ENCODE measurements at regions not wholly inside any gene's neighbourhood (a gene's known extent, or its start where the extent isn't known, plus 50 kb on each side); places are given as distances from the start of the nearest gene placed in this dataset.

DNA sequence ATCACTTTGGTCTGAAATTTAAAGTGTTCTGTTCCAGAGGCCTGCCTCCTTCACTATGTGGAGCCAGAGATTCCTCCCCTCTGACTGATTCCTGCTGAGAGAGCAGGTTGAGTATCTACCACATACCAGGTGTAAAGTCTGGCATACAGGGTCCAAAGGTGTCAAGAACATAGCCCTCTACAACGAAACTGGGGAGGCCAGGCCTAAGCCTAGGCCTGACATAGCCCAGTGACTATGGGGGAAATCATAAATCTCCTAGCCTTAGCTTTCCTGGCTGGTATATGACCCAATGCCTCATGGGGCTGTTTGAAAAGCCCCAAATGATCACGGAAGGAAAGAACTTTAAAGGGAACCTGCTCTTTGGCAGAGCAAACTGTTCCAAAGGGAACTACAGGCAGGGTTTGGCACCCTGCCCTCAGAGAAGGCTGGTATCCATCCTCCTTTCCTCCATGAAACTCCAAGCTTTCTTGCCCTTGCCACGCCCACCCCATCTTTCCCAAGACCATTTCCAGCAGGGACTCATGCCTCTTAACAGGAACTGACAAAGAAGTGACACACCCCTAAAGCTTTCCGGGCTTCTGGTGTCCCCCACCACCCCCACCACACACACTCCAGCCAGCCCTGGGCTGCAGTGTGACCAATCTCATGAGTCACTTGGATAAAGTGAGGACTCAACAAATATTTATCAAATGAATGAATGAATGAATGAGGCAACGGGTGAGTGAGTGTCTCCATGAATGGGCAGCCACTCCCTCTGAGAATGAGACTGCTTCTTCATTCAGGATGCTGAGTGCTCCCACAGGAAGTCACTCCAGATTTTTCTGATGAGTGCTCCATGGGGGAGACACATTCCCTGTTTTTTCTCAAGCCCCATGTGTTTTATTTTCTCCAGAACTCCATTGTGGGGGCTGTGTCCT is 93.3 kb upstream of the CALM2 start:
- Histone ChIP-seq H3K36me3 (ENCODE audit: low read depth) (no peaks in the 10 kb centered on the region), H3K9me2 (ENCODE audit: insufficient read depth) (no peaks in the 10 kb centered on the region), H4K20me1 (ENCODE audit: insufficient read depth) (no peaks in the 10 kb centered on the region), H3K9me3 (ENCODE audit: insufficient read depth, low read depth) (no peaks in the 10 kb centered on the region), H3K4me1 (replicated peaks; ENCODE audit: insufficient read depth) (peaks cover 86% of the 10 kb centered on the region), H3K27me3 (ENCODE audit: insufficient read depth, low read depth) (no peaks in the 10 kb centered on the region), H3K4me3 (no peak overlapping the region), H3F3A (ENCODE audit: insufficient read depth, low read depth) (peaks cover 59% of the 10 kb centered on the region), H2AFZ (0 out of 2 replicates have a peak overlapping the region, but pooled peaks have one; percentile 45), H3K27ac (peak overlapping the region; percentile 99), H3K4me2 (peak overlapping the region; percentile 65), H3K79me2 (ENCODE audit: low read depth) (no peaks in the 10 kb centered on the region)
- DNase-seq: peak; percentile 87 to 100
- TF ChIP-seq EZH2 (IDR thresholded peaks at IDR 0.05; ENCODE audit: low read depth): no peak
- TF ChIP-seq, protein P1, sequence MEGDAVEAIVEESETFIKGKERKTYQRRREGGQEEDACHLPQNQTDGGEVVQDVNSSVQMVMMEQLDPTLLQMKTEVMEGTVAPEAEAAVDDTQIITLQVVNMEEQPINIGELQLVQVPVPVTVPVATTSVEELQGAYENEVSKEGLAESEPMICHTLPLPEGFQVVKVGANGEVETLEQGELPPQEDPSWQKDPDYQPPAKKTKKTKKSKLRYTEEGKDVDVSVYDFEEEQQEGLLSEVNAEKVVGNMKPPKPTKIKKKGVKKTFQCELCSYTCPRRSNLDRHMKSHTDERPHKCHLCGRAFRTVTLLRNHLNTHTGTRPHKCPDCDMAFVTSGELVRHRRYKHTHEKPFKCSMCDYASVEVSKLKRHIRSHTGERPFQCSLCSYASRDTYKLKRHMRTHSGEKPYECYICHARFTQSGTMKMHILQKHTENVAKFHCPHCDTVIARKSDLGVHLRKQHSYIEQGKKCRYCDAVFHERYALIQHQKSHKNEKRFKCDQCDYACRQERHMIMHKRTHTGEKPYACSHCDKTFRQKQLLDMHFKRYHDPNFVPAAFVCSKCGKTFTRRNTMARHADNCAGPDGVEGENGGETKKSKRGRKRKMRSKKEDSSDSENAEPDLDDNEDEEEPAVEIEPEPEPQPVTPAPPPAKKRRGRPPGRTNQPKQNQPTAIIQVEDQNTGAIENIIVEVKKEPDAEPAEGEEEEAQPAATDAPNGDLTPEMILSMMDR (conservative IDR thresholded peaks at IDR 0.05): no peak
- ChIA-PET CTCF (interaction anchor here (0.6 to 0.7 kb wide), 2 partner anchors 97 to 103 kb away, joined by 3 to 4 read pairs; no protein-coding TSS in a partner anchor), POLR2A (ENCODE audit: unreplicated experiment) (interaction anchor here (0.7 kb wide), 2 partner anchors 174 to 236 kb away, joined by 6 to 7 read pairs; no protein-coding TSS in a partner anchor)
- BruUV-seq (replicated peaks): TSS peak; percentile 41
- intact Hi-C loops (cut with micrococcal nuclease; ENCODE audit: unreplicated experiment): loop anchor here (1.0 kb wide), 3 partner anchors 19 to 253 kb away; no protein-coding TSS in a partner anchor

DNA sequence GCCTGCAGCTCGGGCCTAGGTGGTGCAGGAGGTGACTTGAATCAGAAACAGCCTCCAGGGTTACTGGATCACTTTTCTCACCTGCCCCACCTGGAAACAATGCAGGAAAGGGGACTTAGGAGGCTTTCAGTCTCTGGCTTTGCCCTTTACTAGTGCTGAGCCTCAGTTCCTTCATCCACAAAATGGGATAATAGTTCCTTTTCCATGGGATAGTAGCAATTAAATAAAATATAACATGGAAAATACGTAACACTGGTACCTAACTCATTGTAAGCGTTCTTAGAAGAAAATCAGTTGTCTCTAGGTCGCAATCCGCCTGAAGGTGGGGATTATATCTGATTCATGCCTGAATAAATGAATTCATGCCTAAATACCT is 91.4 kb upstream of the CALM2 start:
- no peaks in the 10 kb centered on the region for H3K9me2 ChIP-seq (ENCODE audit: insufficient read depth)
- ChIA-PET CTCF (no interaction called here), POLR2A (ENCODE audit: unreplicated experiment) (no interaction called here)
- DNase-seq: no peak
- H3F3A ChIP-seq (ENCODE audit: insufficient read depth, low read depth): peaks cover 54% of the 10 kb centered on the region
- no peaks in the 10 kb centered on the region for H3K79me2 ChIP-seq (ENCODE audit: low read depth)
- H3K4me2 ChIP-seq: no peak overlapping the region
- H3K27ac ChIP-seq: no peak overlapping the region
- H3K36me3 ChIP-seq (ENCODE audit: low read depth): no peaks in the 10 kb centered on the region
- H3K9me3 ChIP-seq (ENCODE audit: insufficient read depth, low read depth): no peaks in the 10 kb centered on the region
- no peak overlapping the region for H2AFZ ChIP-seq
- no peaks in the 10 kb centered on the region for H4K20me1 ChIP-seq (ENCODE audit: insufficient read depth)
- no peaks in the 10 kb centered on the region for H3K27me3 ChIP-seq (ENCODE audit: insufficient read depth, low read depth)
- BruUV-seq (replicated peaks): no TSS peak
- peaks cover 71% of the 10 kb centered on the region for H3K4me1 ChIP-seq (replicated peaks; ENCODE audit: insufficient read depth)
- no peak overlapping the region for H3K4me3 ChIP-seq
- TF ChIP-seq, protein P1 (conservative IDR thresholded peaks at IDR 0.05): no peak
- TF ChIP-seq EZH2 (IDR thresholded peaks at IDR 0.05; ENCODE audit: low read depth): no peak
- intact Hi-C loops (cut with micrococcal nuclease; ENCODE audit: unreplicated experiment): no loop called here

DNA sequence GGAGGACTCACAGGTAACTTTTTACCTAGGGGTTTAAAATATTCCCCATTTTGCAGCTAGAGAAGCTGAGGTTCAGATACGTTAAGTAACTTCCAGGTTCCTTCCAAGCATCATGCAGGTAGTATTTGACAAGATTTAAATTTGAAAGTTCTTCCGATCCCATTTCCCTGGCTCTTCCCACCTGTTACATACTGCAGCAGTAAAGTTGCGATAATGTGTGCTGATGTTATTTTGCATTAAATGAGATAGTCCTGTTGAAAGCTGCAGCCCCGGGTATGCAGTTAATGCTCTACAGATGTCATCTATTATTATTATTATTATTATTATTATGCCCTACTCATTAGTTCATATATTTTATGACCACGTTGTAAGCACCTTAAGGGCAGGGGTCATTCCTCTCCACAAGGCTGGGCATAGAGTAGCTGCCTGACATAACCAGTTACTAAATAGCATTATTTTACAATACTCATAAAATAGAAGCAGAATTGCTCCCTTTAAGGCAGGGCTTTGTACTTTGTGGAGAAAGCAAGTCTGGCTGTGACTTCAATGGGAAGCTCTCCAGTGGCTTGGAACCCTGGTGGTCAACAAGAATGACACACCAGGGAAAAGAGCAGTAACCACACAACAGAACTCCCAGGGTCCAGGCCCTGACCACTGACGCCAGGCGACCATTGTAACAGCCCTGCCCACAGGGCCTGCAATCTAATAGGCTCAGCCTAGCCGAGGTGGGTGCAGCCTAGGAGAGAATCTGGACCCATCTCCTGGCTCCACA is 90.8 kb upstream of the CALM2 start:
- no peak overlapping the region for H3K27ac ChIP-seq
- CTCF ChIA-PET: no interaction called here
- H3K4me1 ChIP-seq (replicated peaks; ENCODE audit: insufficient read depth): peaks cover 65% of the 10 kb centered on the region
- no peak for TF ChIP-seq EZH2 (IDR thresholded peaks at IDR 0.05; ENCODE audit: low read depth)
- TF ChIP-seq, protein P1 (conservative IDR thresholded peaks at IDR 0.05): no peak
- H2AFZ ChIP-seq: no peak overlapping the region
- no peak overlapping the region for H3K4me3 ChIP-seq
- H4K20me1 ChIP-seq (ENCODE audit: insufficient read depth): no peaks in the 10 kb centered on the region
- no peaks in the 10 kb centered on the region for H3K27me3 ChIP-seq (ENCODE audit: insufficient read depth, low read depth)
- no TSS peak for BruUV-seq (replicated peaks)
- POLR2A ChIA-PET (ENCODE audit: unreplicated experiment): no interaction called here
- DNase-seq: no peak
- intact Hi-C loops (cut with micrococcal nuclease; ENCODE audit: unreplicated experiment): no loop called here
- no peaks in the 10 kb centered on the region for H3K9me2 ChIP-seq (ENCODE audit: insufficient read depth)
- H3K4me2 ChIP-seq: peak overlapping the region; percentile 16; the same call in 1 of the 2 replicates
- H3F3A ChIP-seq (ENCODE audit: insufficient read depth, low read depth): peaks cover 53% of the 10 kb centered on the region
- no peaks in the 10 kb centered on the region for H3K9me3 ChIP-seq (ENCODE audit: insufficient read depth, low read depth)
- H3K36me3 ChIP-seq (ENCODE audit: low read depth): no peaks in the 10 kb centered on the region
- no peaks in the 10 kb centered on the region for H3K79me2 ChIP-seq (ENCODE audit: low read depth)

Data from PC-9 (cell line).